ENCODE measurements at regions not wholly inside any gene's neighbourhood (a gene's known extent, or its start where the extent isn't known, plus 50 kb on each side); places are given as distances from the start of the nearest gene placed in this dataset.

DNA sequence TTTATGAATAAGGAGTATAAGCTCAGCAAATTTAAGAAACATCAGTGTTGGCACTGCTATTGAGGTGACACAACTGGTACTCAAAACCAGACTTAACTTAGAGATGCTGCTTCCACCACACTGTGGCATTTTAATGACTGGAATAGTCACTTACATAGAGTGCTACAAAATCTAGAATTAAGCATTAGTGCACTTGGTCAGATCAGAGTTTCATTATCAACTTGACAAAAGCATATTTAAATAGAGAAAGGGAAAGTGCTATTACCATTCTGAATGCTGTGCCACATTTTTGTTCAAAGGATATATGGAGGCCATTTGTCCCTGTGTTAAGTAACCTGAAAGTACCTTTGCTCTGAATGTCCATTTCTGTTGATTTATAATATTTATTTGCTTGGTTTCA, 800.7 kb upstream of the ALCAM start:
- intact Hi-C loops (cut with micrococcal nuclease; ENCODE audit: unreplicated experiment), result no loop called here
- H3K9me3 ChIP-seq (ENCODE audit: control insufficient read depth, insufficient read depth, low read depth, low read length), result no peaks in the 10 kb centered on the region
- ChIA-PET CTCF (no interaction called here), POLR2A (no interaction called here)
- TF ChIP-seq CTCF (IDR thresholded peaks at IDR 0.05) (no peak), TCF7L2 (IDR thresholded peaks at IDR 0.05; ENCODE audit: low read depth, low read length) (no peak), POLR2AphosphoS5 (IDR thresholded peaks at IDR 0.05; ENCODE audit: low read depth, low read length) (no peak), REST (IDR thresholded peaks at IDR 0.05; ENCODE audit: insufficient read depth in 1 of 2, low read depth in 2 of 2, low read length in 1 of 2) (no peak), SIN3A (IDR thresholded peaks at IDR 0.05; ENCODE audit: borderline replicate concordance, insufficient read depth, low read depth, low read length) (no peak)
- BruUV-seq (replicated peaks), result no TSS peak
- in situ Hi-C loops (cut with HindIII; ENCODE audit: low pct_unique_long_range_greater_than_20kb, low sequenced_read_pairs), result no loop called here
- DNase-seq (ENCODE audit: low read depth, low spot score) (no peak), ATAC-seq (no peak)
- H3K27me3 ChIP-seq (ENCODE audit: control insufficient read depth, insufficient read depth, low read length), result no peaks in the 10 kb centered on the region
- no peak overlapping the region for H3K27ac ChIP-seq (ENCODE audit: low read length)
- H3K4me1 ChIP-seq (ENCODE audit: control insufficient read depth, insufficient read depth, low read length), result no peaks in the 10 kb centered on the region
- H3K4me3 ChIP-seq (ENCODE audit: low read depth in 2 of 2, low read length in 2 of 2), result no peak overlapping the region
- no peaks in the 10 kb centered on the region for H3K36me3 ChIP-seq (ENCODE audit: control insufficient read depth, insufficient read depth, low read length)

GRCh38 chr3:104575634-104576033, 791.1 kb upstream of the ALCAM start:
- no peaks in the 10 kb centered on the region for H3K36me3 ChIP-seq (ENCODE audit: control insufficient read depth, insufficient read depth, low read length)
- H3K4me1 ChIP-seq (ENCODE audit: control insufficient read depth, insufficient read depth, low read length), result no peaks in the 10 kb centered on the region
- in situ Hi-C loops (cut with HindIII; ENCODE audit: low pct_unique_long_range_greater_than_20kb, low sequenced_read_pairs) (no loop called here), intact Hi-C loops (cut with micrococcal nuclease; ENCODE audit: unreplicated experiment) (no loop called here)
- peaks cover 6% of the 10 kb centered on the region; the same call in 1 of the 2 replicates for H3K9me3 ChIP-seq (ENCODE audit: control insufficient read depth, insufficient read depth, low read depth, low read length)
- TF ChIP-seq TCF7L2 (IDR thresholded peaks at IDR 0.05; ENCODE audit: low read depth, low read length) (no peak), POLR2AphosphoS5 (IDR thresholded peaks at IDR 0.05; ENCODE audit: low read depth, low read length) (no peak), REST (IDR thresholded peaks at IDR 0.05; ENCODE audit: insufficient read depth in 1 of 2, low read depth in 2 of 2, low read length in 1 of 2) (no peak), SIN3A (IDR thresholded peaks at IDR 0.05; ENCODE audit: borderline replicate concordance, insufficient read depth, low read depth, low read length) (no peak), CTCF (IDR thresholded peaks at IDR 0.05) (no peak)
- H3K4me3 ChIP-seq (ENCODE audit: low read depth in 2 of 2, low read length in 2 of 2), result no peak overlapping the region
- no peak for DNase-seq (ENCODE audit: low read depth, low spot score)
- BruUV-seq (replicated peaks), result no TSS peak
- H3K27ac ChIP-seq (ENCODE audit: low read length), result no peak overlapping the region
- no peak for ATAC-seq
- H3K27me3 ChIP-seq (ENCODE audit: control insufficient read depth, insufficient read depth, low read length), result no peaks in the 10 kb centered on the region
- ChIA-PET CTCF (no interaction called here), POLR2A (no interaction called here)
